PC-9 (cell line): ENCODE measurements at regions not wholly inside any gene's neighbourhood (a gene's known extent, or its start where the extent isn't known, plus 50 kb on each side); places are given as distances from the start of the nearest gene placed in this dataset.

Source experiments
- BruUV-seq: library from RNA; stranded (reverse); fragments of 400-500 nt; replicated peaks from 2 replicates; lab custom pipeline; 2021; lab: Mats Ljungman, UMichigan
- CTCF ChIA-PET: fragments of 300-600 bp; sonication (Branson Sonifier 250); formaldehyde crosslinking; loops from one replicate; lab custom pipeline; 2022; ENCODE audit warnings: antibody characterized with exemption; lab: Charles Lee
- POLR2A ChIA-PET: fragments of 300-600 bp; sonication (Branson Sonifier 250); formaldehyde crosslinking; loops from one replicate; lab custom pipeline; 2022; ENCODE audit warnings: antibody characterized with exemption; ENCODE audit not compliant: unreplicated experiment; lab: Charles Lee
- DNase-seq, 2 experiments: peaks; one replicate each; pipeline versions ENCODE4 v3.0.0 to v3.0.0-alpha.2; 2015 to 2022; ENCODE audit warnings: mixed read lengths in 1 of 2
- H2AFZ ChIP-seq: fragments of 200-600 bp; sonication (generic); 2 replicates; pipeline ENCODE4 v1.8.1; 2017; ENCODE audit warnings: antibody characterized with exemption
- H3F3A ChIP-seq: fragments of 200-600 bp; sonication (generic); 2 replicates; pipeline ENCODE4 v1.8.1; 2017; ENCODE audit warnings: antibody characterized with exemption, mild to moderate bottlenecking, low read depth; ENCODE audit not compliant: insufficient read depth
- H3K27ac ChIP-seq: fragments of 200-600 bp; sonication (generic); 2 replicates; pipeline ENCODE4 v1.6.1; 2016; ENCODE audit warnings: mixed run types
- H3K27me3 ChIP-seq: fragments of 200-600 bp; sonication (generic); 2 replicates; pipeline ENCODE4 v1.6.1; 2016; ENCODE audit warnings: low read depth, mixed run types; ENCODE audit not compliant: insufficient read depth
- H3K36me3 ChIP-seq: fragments of 200-600 bp; sonication (generic); 2 replicates; pipeline ENCODE4 v1.6.1; 2016; ENCODE audit warnings: low read depth, mixed run types
- H3K4me1 ChIP-seq: fragments of 200-600 bp; sonication (generic); replicated peaks from 2 replicates; pipeline ENCODE4 v1.6.1; 2016; ENCODE audit warnings: mixed run types; ENCODE audit not compliant: insufficient read depth
- H3K4me2 ChIP-seq: fragments of 200-600 bp; sonication (generic); 2 replicates; pipeline ENCODE4 v1.6.1; 2017; ENCODE audit warnings: mixed run types
- H3K4me3 ChIP-seq: fragments of 200-600 bp; sonication (generic); 2 replicates; pipeline ENCODE4 v1.6.1; 2016; ENCODE audit warnings: mixed run types
- H3K79me2 ChIP-seq: fragments of 200-600 bp; sonication (generic); 2 replicates; pipeline ENCODE4 v1.6.1; 2017; ENCODE audit warnings: low read depth, mixed run types
- H3K9me2 ChIP-seq: fragments of 200-600 bp; sonication (generic); 2 replicates; pipeline ENCODE4 v1.8.1; 2017; ENCODE audit warnings: mild to moderate bottlenecking; ENCODE audit not compliant: insufficient read depth
- H3K9me3 ChIP-seq: fragments of 200-600 bp; sonication (generic); 2 replicates; pipeline ENCODE4 v1.8.1; 2016; ENCODE audit warnings: low read depth; ENCODE audit not compliant: insufficient read depth
- H4K20me1 ChIP-seq: fragments of 200-600 bp; sonication (generic); 2 replicates; pipeline ENCODE4 v1.8.1; 2017; ENCODE audit not compliant: insufficient read depth
- CTCF ChIP-seq: fragments of 200-600 bp; sonication (generic); conservative IDR thresholded peaks from 2 replicates; pipeline ENCODE4 v1.6.1; 2017; ENCODE audit warnings: mixed run types, antibody characterized with exemption, mild to moderate bottlenecking, moderate library complexity
- EZH2 ChIP-seq: fragments of 200-600 bp; sonication (generic); IDR thresholded peaks from 2 replicates; pipeline ENCODE4 v1.8.0; 2017; ENCODE audit warnings: antibody characterized with exemption, low read depth
- intact Hi-C: fragments of 100-400 bp; cut with micrococcal nuclease; formaldehyde crosslinking; loops from one replicate; pipeline ENCODE4 v1.10.0; 2022; ENCODE audit not compliant: unreplicated experiment

- no peak for TF ChIP-seq CTCF
- TF ChIP-seq EZH2 = no peak
- Histone ChIP-seq H3K79me2 (no peaks in the 10 kb centered on the region), H3K27me3 (peaks cover 10% of the 10 kb centered on the region; the same call in 1 of the 2 replicates), H2AFZ (no peak overlapping the region), H3F3A (no peaks in the 10 kb centered on the region), H3K36me3 (no peaks in the 10 kb centered on the region), H3K9me3 (no peaks in the 10 kb centered on the region), H3K9me2 (no peaks in the 10 kb centered on the region), H3K4me2 (no peak overlapping the region), H4K20me1 (no peaks in the 10 kb centered on the region), H3K27ac (no peak overlapping the region), H3K4me3 (no peak overlapping the region), H3K4me1 (no peaks in the 10 kb centered on the region)
- intact Hi-C loops = no loop called here
- POLR2A ChIA-PET = no interaction called here
- DNase-seq = no peak
- no TSS peak for BruUV-seq
- CTCF ChIA-PET = no interaction called here
Measured at GRCh38 chr16:73724503-73724902, 572.1 kb upstream of the PSMD7 start.

GRCh38 chr16:73717266-73717974, 579.2 kb upstream of the PSMD7 start:
- Histone ChIP-seq H3K79me2 (no peaks in the 10 kb centered on the region), H3K4me1 (no peaks in the 10 kb centered on the region), H3K4me3 (no peak overlapping the region), H3K36me3 (no peaks in the 10 kb centered on the region), H3K9me2 (no peaks in the 10 kb centered on the region), H3K27ac (no peak overlapping the region), H4K20me1 (no peaks in the 10 kb centered on the region), H3F3A (no peaks in the 10 kb centered on the region), H3K27me3 (peaks cover 43% of the 10 kb centered on the region), H3K4me2 (no peak overlapping the region), H2AFZ (no peak overlapping the region), H3K9me3 (no peaks in the 10 kb centered on the region)
- BruUV-seq = no TSS peak
- no peak for DNase-seq
- TF ChIP-seq EZH2 (no peak), CTCF (no peak)
- intact Hi-C loops = no loop called here
- POLR2A ChIA-PET = no interaction called here
- CTCF ChIA-PET = no interaction called here

GRCh38 chr16:73714976-73715375, 581.6 kb upstream of the PSMD7 start:
- H3K9me3 ChIP-seq = no peaks in the 10 kb centered on the region
- CTCF ChIA-PET = no interaction called here
- POLR2A ChIA-PET = no interaction called here
- no peaks in the 10 kb centered on the region for H4K20me1 ChIP-seq
- H3K36me3 ChIP-seq = no peaks in the 10 kb centered on the region
- no peak overlapping the region for H3K4me3 ChIP-seq
- H3K9me2 ChIP-seq = no peaks in the 10 kb centered on the region
- no peak overlapping the region for H3K27ac ChIP-seq
- BruUV-seq = no TSS peak
- no peak overlapping the region for H3K4me2 ChIP-seq
- no peak for TF ChIP-seq EZH2
- no peak for TF ChIP-seq CTCF
- H3K4me1 ChIP-seq = no peaks in the 10 kb centered on the region
- no peak for DNase-seq
- intact Hi-C loops = no loop called here
- H2AFZ ChIP-seq = no peak overlapping the region
- no peaks in the 10 kb centered on the region for H3K79me2 ChIP-seq
- H3F3A ChIP-seq = no peaks in the 10 kb centered on the region
- H3K27me3 ChIP-seq = peaks cover 56% of the 10 kb centered on the region
